HEK293T (cell line): ENCODE measurements at regions not wholly inside any gene's neighbourhood (a gene's known extent, or its start where the extent isn't known, plus 50 kb on each side); places are given as distances from the start of the nearest gene placed in this dataset.
"Not testable (repeated sequence)": the region's sequence is repeated elsewhere in the genome, so short reads cannot be mapped to it uniquely, and the experiment has no call there.

Experiments used
- CTCF ChIA-PET: fragments of 350-600 bp; formaldehyde crosslinking; extraction: SDS; loops from one replicate; lab custom pipeline; 2021; ENCODE audit warnings: antibody characterized with exemption, inconsistent platforms; lab: Yijun Ruan, JAX
- POLR2A ChIA-PET: fragments of 350-600 bp; formaldehyde crosslinking; extraction: SDS; loops from one replicate; lab custom pipeline; 2020; ENCODE audit warnings: antibody characterized with exemption, inconsistent platforms; lab: Yijun Ruan, JAX
- DNase-seq: peaks from one replicate; pipeline ENCODE4 v3.0.0; 2012; ENCODE audit warnings: mixed read lengths; ENCODE audit errors: extremely low spot score
- ARNT ChIP-seq: fragments of 450-650 bp; IDR thresholded peaks from 2 replicates; pipeline ENCODE4 v1.6.1; 2017; ENCODE audit warnings: mild to moderate bottlenecking
- BHLHE40 ChIP-seq: fragments of 450-650 bp; IDR thresholded peaks from 2 replicates; pipeline ENCODE4 v1.6.1; 2016; ENCODE audit warnings: mild to moderate bottlenecking, moderate library complexity, borderline replicate concordance
- CTBP1 ChIP-seq: fragments of 450-650 bp; IDR thresholded peaks from 2 replicates; pipeline ENCODE4 v1.6.1; 2016; ENCODE audit warnings: borderline replicate concordance
- ELF4 ChIP-seq: fragments of 450-650 bp; IDR thresholded peaks from 2 replicates; pipeline ENCODE4 v1.6.1; 2017; ENCODE audit warnings: antibody characterized with exemption
- FOXA1 ChIP-seq: fragments of 450-650 bp; IDR thresholded peaks from 2 replicates; pipeline ENCODE4 v1.6.1; 2016; ENCODE audit warnings: mild to moderate bottlenecking
- FOXK2 ChIP-seq: fragments of 450-650 bp; IDR thresholded peaks from 2 replicates; pipeline ENCODE4 v1.6.1; 2016; ENCODE audit warnings: mild to moderate bottlenecking
- FOXM1 ChIP-seq: fragments of 450-650 bp; IDR thresholded peaks from 2 replicates; pipeline ENCODE4 v1.6.1; 2017; ENCODE audit warnings: mild to moderate bottlenecking, borderline replicate concordance
- HDGF ChIP-seq: fragments of 450-650 bp; IDR thresholded peaks from 2 replicates; pipeline ENCODE4 v1.6.1; 2017; ENCODE audit warnings: antibody characterized with exemption, borderline replicate concordance
- L3MBTL2 ChIP-seq: fragments of 450-650 bp; conservative IDR thresholded peaks from 2 replicates; pipeline ENCODE4 v1.6.1; 2016; ENCODE audit warnings: mild to moderate bottlenecking
- LEF1 ChIP-seq: fragments of 450-650 bp; IDR thresholded peaks from 2 replicates; pipeline ENCODE4 v1.6.1; 2017; ENCODE audit warnings: mild to moderate bottlenecking, borderline replicate concordance
- NFRKB ChIP-seq: fragments of 450-650 bp; IDR thresholded peaks from 2 replicates; pipeline ENCODE4 v1.6.1; 2016; ENCODE audit warnings: mild to moderate bottlenecking, moderate library complexity
- PKNOX1 ChIP-seq: fragments of 450-650 bp; IDR thresholded peaks from 2 replicates; pipeline ENCODE4 v1.6.1; 2016
- SP1 ChIP-seq: fragments of 450-650 bp; IDR thresholded peaks from 2 replicates; pipeline ENCODE4 v1.6.1; 2017
- SUZ12 ChIP-seq: fragments of 450-650 bp; IDR thresholded peaks from 2 replicates; pipeline ENCODE4 v1.6.1; 2016; ENCODE audit warnings: mild to moderate bottlenecking
- TARDBP ChIP-seq: fragments of 450-650 bp; IDR thresholded peaks from 2 replicates; pipeline ENCODE4 v1.6.1; 2016
- ZNF384 ChIP-seq: fragments of 450-650 bp; IDR thresholded peaks from 2 replicates; pipeline ENCODE4 v1.6.1; 2016

GRCh38 chr15:26126070-26126469 is 262.9 kb upstream of the ATP10A start:
- ChIA-PET CTCF (no interaction called here), POLR2A (no interaction called here)
- no peak for DNase-seq
- TF ChIP-seq FOXA1 = no peak

- no peak for DNase-seq
- TF ChIP-seq SP1 (no peak), FOXK2 (no peak), NFRKB (no peak), ZNF384 (no peak)
- CTCF ChIA-PET = no interaction called here
- POLR2A ChIA-PET = no interaction called here
Observed at GRCh38 chr15:26125664-26126063, 262.5 kb upstream of the ATP10A start.

DNA sequence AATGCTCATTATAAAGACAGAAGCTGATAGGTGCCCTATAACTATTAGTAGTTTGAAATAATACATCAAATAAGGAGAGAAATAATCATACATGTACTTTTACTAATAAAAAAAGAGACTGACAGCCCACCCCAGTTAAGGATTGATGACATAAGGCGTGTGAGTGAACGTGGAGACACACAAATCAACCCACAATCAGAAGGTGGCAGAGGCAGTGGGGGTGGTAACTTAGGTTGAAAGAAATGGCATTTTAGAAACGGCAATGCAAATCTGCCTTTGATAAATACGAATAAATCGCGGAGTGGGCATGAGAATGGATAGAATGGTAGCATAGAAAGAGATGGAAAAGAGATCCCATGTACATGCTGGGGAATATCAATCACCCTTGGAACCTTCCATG is 256.2 kb upstream of the ATP10A start:
- ChIA-PET POLR2A (no interaction called here), CTCF (no interaction called here)
- no peak for DNase-seq
- TF ChIP-seq FOXM1 = no peak
- no peak for TF ChIP-seq SUZ12
- no peak for TF ChIP-seq ZNF384
- TF ChIP-seq LEF1 = no peak
- no peak for TF ChIP-seq FOXK2
- TF ChIP-seq SP1 = no peak
- TF ChIP-seq ELF4 = no peak
- no peak for TF ChIP-seq ARNT
- no peak for TF ChIP-seq BHLHE40
- TF ChIP-seq FOXA1 = no peak

GRCh38 chr15:26115229-26115943 is 252.3 kb upstream of the ATP10A start:
- ChIA-PET CTCF (no interaction called here), POLR2A (no interaction called here)
- TF ChIP-seq TARDBP (no peak), SP1 (no peak), HDGF (no peak), L3MBTL2 (no peak), LEF1 (no peak), FOXK2 (no peak), BHLHE40 (no peak), FOXM1 (no peak)
- no peak for DNase-seq

- DNase-seq, POLR2A ChIA-PET, CTCF ChIA-PET: not testable (repeated sequence)
Observed at GRCh38 chr15:26114128-26114527, 251.0 kb upstream of the ATP10A start.

- no peak for TF ChIP-seq TARDBP
- no peak for TF ChIP-seq CTBP1
- TF ChIP-seq SUZ12 = no peak
- ChIA-PET CTCF (no interaction called here), POLR2A (no interaction called here)
- DNase-seq = no peak
Observed at GRCh38 chr15:26113296-26113695, 250.2 kb upstream of the ATP10A start.

DNA sequence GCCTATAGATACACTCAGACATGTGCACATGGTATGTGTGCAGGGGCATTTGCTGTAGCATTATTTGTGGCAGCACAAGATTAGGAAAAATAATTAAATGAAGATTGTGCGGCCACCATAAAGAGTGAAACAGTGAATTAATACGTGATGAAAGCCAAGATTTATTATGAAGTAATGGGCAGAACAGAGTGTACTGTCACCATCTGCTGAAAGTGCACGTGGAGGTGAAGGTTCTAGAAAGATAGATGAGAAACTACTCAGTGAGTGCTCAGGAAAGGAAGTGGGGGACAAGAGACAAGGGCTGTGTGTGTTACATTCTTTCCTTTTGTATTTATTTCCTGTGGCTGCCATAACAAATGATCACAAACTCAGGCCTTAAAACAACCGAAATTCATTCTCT is 246.1 kb upstream of the ATP10A start:
- ChIA-PET POLR2A (no interaction called here), CTCF (no interaction called here)
- TF ChIP-seq FOXA1 (no peak), BHLHE40 (no peak), ZNF384 (no peak), NFRKB (no peak), HDGF (no peak), LEF1 (no peak), PKNOX1 (no peak), FOXK2 (no peak), SP1 (no peak), FOXM1 (no peak), ARNT (no peak), CTBP1 (no peak), SUZ12 (no peak), ELF4 (no peak), L3MBTL2 (no peak), TARDBP (no peak)
- no peak for DNase-seq

- TF ChIP-seq HDGF = no peak
- no peak for TF ChIP-seq FOXK2
- TF ChIP-seq SP1 = no peak
- TF ChIP-seq PKNOX1 = no peak
- no peak for TF ChIP-seq FOXA1
- no peak for TF ChIP-seq ELF4
- TF ChIP-seq LEF1 = no peak
- TF ChIP-seq ARNT = no peak
- no peak for TF ChIP-seq TARDBP
- no peak for TF ChIP-seq SUZ12
- no peak for TF ChIP-seq L3MBTL2
- no peak for TF ChIP-seq FOXM1
- no peak for TF ChIP-seq ZNF384
- CTCF ChIA-PET = no interaction called here
- POLR2A ChIA-PET = no interaction called here
- DNase-seq = no peak
Observed at GRCh38 chr15:26106556-26106955, 243.4 kb upstream of the ATP10A start.
